ENCODE measurements at regions not wholly inside any gene's neighbourhood (a gene's known extent, or its start where the extent isn't known, plus 50 kb on each side); places are given as distances from the start of the nearest gene placed in this dataset.

- Histone ChIP-seq H3K79me2 (ENCODE audit: control insufficient read depth, insufficient read depth, low read length) (no peaks in the 10 kb centered on the region), H2AFZ (ENCODE audit: control insufficient read depth, low read length) (no peak overlapping the region), H3K27ac (ENCODE audit: control insufficient read depth, insufficient read depth, low read length) (no peak overlapping the region), H3K9me3 (ENCODE audit: control insufficient read depth, low read depth, low read length) (no peaks in the 10 kb centered on the region), H3K4me2 (ENCODE audit: control insufficient read depth, extremely low read depth, insufficient read depth, low read depth, low read length) (no peak overlapping the region), H3K27me3 (ENCODE audit: control insufficient read depth, extremely low read depth, insufficient read depth, low read length) (peaks cover 98% of the 10 kb centered on the region), H3K4me1 (ENCODE audit: control insufficient read depth, extremely low read depth, insufficient read depth, low read length) (peaks cover 7% of the 10 kb centered on the region), H3K9ac (ENCODE audit: control insufficient read depth, extremely low read depth, insufficient read depth, low read length) (no peak overlapping the region), H3K9me1 (ENCODE audit: control insufficient read depth, extremely low read depth, insufficient read depth, low read length) (no peaks in the 10 kb centered on the region), H3K4me3 (ENCODE audit: control insufficient read depth in 2 of 3, extremely low read depth in 1 of 3, insufficient read depth in 2 of 3, low read depth in 1 of 3, low read length in 3 of 3) (no peak overlapping the region), H3K36me3 (ENCODE audit: control insufficient read depth in 2 of 2, extremely low read depth in 1 of 2, insufficient read depth in 2 of 2, low read length in 2 of 2) (no peaks in the 10 kb centered on the region), H4K20me1 (ENCODE audit: control insufficient read depth, extremely low read depth, insufficient read depth, low read length) (no peaks in the 10 kb centered on the region)
- dilution Hi-C loops (cut with MboI; ENCODE audit: extremely low pct_ligation_motif_present, low sequenced_read_pairs) = no loop called here
- TF ChIP-seq CTCF (optimal IDR thresholded peaks at IDR 0.05 in 1 of 3, IDR thresholded peaks at IDR 0.05 in 1 of 3, conservative IDR thresholded peaks at IDR 0.05 in 1 of 3; ENCODE audit: extremely low read depth in 1 of 3, insufficient read depth in 2 of 3, low read length in 3 of 3) (peak; percentile 30 to 54 (median 48)), EZH2 (IDR thresholded peaks at IDR 0.05; ENCODE audit: low read length) (peak; percentile 51)
- DNase-seq (ENCODE audit: low read depth, low spot score) = no peak
- FAIRE-seq = no peak
Measured at GRCh38 chr11:43576803-43577521, 103.6 kb upstream of the HSD17B12 start.

DNA sequence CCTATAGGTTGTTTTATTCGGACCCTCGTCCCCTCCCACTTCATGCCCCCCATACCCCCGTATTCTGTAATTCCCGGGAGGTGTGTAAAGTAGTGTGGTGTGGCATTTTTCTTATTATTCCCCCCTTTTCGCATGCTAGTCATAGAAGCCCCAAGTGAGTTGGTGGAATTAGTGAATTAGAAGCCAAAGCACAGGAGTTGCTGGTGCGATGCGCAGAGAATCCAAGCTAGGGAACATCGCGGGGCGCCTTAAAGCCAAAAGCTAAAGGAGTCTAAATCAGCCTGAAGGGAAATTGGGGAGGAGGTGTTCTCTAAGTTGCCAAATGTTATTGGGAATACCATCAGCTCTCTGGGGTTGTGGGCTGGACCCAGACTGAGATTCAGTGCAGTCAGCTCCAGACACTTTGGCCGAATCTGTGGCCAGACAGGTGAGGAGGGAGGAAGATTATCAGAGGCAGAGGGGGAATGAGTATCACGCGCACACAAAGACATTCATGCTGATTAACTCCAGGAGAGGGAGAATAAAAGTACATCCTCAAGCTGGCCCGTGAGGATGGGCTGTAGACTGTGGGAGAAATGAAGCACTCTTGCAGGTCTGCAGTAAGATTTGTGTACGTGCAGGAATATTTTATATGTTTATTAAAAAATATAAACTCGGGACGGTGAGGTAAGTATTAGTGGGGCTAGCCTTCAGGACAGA lies 102.8 kb upstream of the HSD17B12 start:
- Histone ChIP-seq H3K79me2 (ENCODE audit: control insufficient read depth, insufficient read depth, low read length) (no peaks in the 10 kb centered on the region), H3K27me3 (ENCODE audit: control insufficient read depth, extremely low read depth, insufficient read depth, low read length) (peaks cover 98% of the 10 kb centered on the region), H3K4me2 (ENCODE audit: control insufficient read depth, extremely low read depth, insufficient read depth, low read depth, low read length) (no peak overlapping the region), H3K27ac (ENCODE audit: control insufficient read depth, insufficient read depth, low read length) (no peak overlapping the region), H3K9me1 (ENCODE audit: control insufficient read depth, extremely low read depth, insufficient read depth, low read length) (no peaks in the 10 kb centered on the region), H3K9ac (ENCODE audit: control insufficient read depth, extremely low read depth, insufficient read depth, low read length) (no peak overlapping the region), H4K20me1 (ENCODE audit: control insufficient read depth, extremely low read depth, insufficient read depth, low read length) (no peaks in the 10 kb centered on the region), H3K4me1 (ENCODE audit: control insufficient read depth, extremely low read depth, insufficient read depth, low read length) (peaks cover 7% of the 10 kb centered on the region), H2AFZ (ENCODE audit: control insufficient read depth, low read length) (no peak overlapping the region), H3K4me3 (ENCODE audit: control insufficient read depth in 2 of 3, extremely low read depth in 1 of 3, insufficient read depth in 2 of 3, low read depth in 1 of 3, low read length in 3 of 3) (no peak overlapping the region), H3K36me3 (ENCODE audit: control insufficient read depth in 2 of 2, extremely low read depth in 1 of 2, insufficient read depth in 2 of 2, low read length in 2 of 2) (no peaks in the 10 kb centered on the region), H3K9me3 (ENCODE audit: control insufficient read depth, low read depth, low read length) (no peaks in the 10 kb centered on the region)
- dilution Hi-C loops (cut with MboI; ENCODE audit: extremely low pct_ligation_motif_present, low sequenced_read_pairs) = no loop called here
- no peak for DNase-seq (ENCODE audit: low read depth, low spot score)
- TF ChIP-seq CTCF (optimal IDR thresholded peaks at IDR 0.05 in 1 of 3, IDR thresholded peaks at IDR 0.05 in 1 of 3, conservative IDR thresholded peaks at IDR 0.05 in 1 of 3; ENCODE audit: extremely low read depth in 1 of 3, insufficient read depth in 2 of 3, low read length in 3 of 3) (no peak), EZH2 (IDR thresholded peaks at IDR 0.05; ENCODE audit: low read length) (peak; percentile 60)
- FAIRE-seq = no peak

All from keratinocyte (primary cell).